ENCODE measurements at regions not wholly inside any gene's neighbourhood (a gene's known extent, or its start where the extent isn't known, plus 50 kb on each side); places are given as distances from the start of the nearest gene placed in this dataset.
"Not testable (repeated sequence)": the region's sequence is repeated elsewhere in the genome, so short reads cannot be mapped to it uniquely, and the experiment has no call there.

DNA sequence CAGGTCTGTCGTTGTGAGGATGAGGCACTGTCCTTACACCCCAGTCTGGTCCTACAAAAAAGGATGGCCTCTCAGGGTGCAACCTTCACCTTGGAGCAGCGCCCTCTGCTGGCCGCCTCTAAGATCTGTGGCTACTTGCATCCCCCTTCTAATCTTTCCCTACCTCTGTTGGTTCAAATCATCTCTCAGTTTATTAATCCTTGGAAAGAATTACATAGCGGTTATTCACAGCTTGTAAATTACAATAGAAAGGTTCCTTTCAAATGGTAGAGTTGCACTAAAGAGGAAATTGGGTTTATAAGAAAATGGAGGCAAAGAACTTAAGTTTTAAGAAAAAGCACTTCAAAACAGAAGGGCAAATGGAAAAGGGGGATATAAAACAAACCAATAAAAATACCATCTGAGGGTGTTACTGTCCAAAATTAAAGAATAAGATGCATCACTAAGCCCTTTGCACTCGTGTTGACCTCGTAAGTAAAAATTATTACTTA, 102.0 kb upstream of the PLEKHM1 start:
- DNase-seq = not testable (repeated sequence)

DNA sequence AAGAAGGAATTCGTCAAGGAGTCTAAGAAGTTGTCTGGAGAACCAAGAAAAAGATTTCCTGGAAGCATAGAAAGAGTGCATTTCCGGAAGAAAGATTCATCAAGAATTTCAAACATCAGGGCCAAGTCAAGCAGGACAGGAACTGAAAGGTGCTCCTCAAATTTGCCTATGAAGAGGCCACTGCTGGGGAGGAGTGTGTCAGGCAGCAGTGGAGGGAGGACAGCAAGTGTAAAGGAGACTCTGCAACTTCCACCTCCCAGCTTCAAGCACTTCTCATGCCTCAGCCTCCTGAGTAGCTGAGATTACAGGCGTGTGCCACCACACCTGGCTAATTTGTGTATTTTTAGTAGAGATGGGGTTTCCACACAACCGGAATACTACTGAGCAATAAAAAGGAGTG, 105.8 kb upstream of the PLEKHM1 start:
- DNase-seq = not testable (repeated sequence)

DNA sequence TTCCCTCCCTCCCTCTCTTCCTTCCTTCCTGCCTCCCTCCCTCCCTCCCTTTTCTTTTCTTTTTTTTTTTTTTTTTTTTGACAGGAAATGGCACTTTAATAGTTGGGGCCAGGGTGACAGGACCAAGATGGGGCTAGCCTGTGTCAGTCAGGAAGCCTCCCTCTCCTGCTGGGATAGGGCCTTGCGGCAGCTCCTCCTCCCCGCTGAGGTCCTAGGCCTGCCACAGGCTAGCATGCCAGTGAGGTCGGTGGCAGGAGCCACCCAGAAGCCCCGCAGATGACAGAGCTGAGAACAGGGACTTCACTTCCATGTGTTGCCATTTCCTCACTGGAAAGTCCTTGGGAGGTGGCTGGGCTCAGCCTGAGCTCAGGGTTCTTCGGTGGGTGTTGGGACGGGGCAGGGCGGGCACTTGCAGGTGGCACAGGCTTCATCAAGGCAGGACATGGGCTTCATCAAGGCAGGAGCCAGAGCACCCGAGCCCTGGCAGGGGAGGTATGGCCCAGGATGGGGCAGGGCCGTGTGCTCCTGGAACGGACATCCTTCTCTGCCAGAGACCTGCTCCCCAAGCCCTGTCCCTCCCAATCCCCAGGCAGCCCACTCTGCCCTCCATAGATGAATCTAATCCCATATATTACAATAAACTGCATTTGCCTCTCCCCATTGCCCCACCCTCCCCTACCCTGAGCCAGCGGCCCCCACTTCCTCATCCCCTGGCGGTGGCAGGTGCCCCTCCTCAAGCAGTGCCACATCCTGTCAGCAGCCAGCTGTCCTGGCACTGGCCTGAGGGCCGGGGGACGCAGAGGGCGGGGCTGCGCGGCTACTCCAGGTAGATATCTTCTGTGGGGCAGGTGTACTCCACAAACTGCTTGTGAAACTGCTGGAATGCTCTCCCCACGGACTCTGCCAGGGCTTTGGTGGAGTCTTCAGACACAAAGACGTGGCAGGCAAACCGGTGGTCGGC, 109.8 kb upstream of the PLEKHM1 start:
- not testable (repeated sequence) for DNase-seq

DNA sequence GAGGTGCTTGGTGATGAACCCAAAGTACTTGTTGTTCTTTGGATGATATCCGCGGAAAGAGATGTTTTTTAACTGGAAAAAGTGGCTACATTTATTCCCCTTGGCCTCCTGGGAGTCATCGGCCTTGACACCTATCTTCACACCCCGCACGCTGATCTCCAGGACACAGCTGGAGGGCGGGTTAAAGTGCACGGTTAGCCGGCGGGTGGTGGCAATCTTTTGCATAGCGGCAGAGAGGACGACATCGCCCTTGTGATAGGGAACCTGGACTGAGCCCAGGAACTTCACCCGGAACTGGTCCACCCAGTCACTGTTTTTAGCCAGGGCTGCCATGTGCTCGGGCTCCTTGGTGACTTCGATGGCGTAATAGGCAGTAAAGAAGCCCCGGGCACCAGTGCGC, 110.5 kb upstream of the PLEKHM1 start:
- DNase-seq = not testable (repeated sequence)

DNA sequence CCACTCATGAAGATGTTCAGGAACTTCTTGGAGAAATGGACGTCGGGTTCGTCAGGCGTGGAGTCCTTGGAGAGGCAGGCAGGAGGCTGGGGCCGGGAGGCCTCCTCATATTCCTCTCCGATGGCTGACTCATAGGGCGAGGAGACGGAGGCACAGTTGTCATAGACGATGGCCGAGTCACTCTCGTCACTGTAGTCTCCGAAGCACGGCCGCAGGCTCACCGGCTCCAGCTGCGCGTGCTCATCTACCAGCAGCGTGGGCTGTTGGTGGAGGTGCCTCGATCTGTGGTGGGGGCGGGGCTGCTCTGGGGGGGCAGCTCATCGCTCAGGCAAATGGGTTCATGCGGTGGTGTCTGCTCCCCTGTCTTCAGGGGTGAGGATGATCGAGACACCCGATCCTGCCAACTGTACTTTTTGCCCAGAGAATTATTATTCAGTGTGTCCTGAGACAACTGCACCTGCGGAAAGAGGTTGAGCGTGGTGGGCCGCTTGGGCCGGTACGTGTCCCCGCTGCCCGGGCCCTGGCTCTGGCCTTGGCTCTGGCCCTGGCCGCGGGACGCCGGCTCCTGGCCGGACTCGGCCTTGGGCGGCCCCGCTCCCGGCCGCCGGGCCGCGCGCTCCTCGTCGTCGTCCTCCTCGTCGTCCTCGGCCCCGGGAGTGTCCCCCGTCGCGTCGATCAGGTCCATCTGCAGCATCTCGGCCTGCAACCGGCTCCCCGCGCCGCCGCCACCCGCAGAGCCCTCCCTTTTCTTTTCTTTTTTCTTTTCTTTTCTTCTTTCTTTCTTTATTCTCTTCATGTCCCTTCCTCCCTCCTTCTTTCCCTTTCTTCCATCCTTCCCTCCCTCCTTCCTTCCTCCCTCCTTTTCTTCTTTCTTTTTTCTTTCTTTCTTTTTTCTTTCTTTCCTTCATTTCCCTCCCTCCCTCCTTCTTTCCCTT, 111.4 kb upstream of the PLEKHM1 start:
- DNase-seq = not testable (repeated sequence)

DNA sequence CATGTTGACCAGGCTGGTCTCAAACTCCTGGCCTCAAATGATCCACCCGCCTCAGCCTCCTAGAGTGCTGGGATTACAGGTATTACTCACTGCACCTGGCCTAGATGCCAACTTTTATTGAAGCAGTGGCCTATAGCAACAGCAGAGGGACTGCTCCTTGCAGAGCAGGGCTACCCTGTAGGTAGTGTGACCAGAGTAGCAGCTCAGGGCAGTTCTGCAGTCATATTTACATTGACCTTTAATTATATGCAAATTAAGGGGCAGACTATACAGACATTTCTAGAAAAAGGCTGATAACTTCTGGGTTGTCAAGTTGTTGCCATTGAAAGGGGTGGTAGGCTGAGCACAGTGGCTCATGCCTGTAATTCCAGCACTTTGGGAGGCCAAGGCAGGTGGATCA, 115.2 kb upstream of the PLEKHM1 start:
- DNase-seq = not testable (repeated sequence)

DNA sequence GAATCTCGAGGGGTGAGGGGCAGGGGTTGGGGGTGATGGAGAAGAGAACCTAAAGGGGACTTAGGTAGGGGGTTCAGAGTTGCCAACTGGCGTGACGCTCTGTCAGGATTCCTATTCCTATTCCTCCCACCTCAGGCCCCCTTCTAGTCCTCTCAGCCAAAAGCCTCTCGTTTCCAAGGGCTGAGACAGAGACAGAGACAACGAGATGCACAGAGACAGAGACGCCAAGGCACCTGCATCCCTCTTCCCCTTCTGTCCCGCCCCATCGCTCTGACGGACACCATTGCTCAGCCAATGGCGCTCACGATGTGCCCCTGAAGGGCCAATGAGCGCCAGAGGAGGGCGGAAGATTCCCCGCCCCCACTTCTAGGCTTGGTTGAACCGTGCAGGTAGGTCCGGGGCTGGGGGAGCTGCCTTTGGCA, 129.5 kb upstream of the PLEKHM1 start:
- not testable (repeated sequence) for DNase-seq

DNA sequence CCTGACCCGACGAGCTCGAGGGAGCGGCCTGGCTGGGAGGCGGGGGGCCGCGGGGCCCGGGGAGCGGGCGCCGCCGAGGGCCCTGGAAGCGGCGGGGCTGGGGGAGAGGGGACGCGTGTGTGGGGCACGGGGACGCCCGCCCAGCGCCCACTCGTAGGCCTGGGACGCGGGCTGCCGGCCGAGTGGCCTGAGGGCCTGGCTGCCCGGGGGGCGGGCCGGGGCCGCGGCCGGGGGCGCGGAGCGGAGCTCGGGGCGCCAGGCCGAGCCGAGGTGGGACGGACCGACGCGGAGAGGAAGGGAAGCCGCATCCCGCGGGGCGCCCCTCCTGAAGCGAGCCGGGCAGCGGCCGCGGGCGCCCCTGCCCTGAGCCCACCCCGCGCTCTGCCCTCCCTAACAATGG, 129.9 kb upstream of the PLEKHM1 start:
- DNase-seq = not testable (repeated sequence)

DNA sequence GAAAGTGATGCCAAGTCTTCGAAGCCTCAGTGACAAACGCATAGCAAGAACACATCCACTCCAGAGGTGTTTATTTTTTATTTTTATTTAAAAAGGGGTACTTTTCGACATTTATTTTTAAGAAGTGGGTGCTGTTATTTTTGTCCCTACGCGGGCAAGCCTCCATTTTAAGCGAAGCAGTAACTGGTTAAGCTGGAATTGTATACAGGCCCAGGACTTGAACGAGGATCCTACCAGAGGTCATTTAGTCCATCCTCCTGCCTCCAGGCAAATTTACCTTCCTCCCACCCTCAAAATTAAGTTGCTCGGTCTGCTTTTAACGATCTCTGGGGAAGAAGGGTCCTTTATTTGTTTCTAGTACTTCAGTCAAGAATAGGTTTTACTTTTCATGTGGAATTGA, 130.6 kb upstream of the PLEKHM1 start:
- DNase-seq = not testable (repeated sequence)

DNA sequence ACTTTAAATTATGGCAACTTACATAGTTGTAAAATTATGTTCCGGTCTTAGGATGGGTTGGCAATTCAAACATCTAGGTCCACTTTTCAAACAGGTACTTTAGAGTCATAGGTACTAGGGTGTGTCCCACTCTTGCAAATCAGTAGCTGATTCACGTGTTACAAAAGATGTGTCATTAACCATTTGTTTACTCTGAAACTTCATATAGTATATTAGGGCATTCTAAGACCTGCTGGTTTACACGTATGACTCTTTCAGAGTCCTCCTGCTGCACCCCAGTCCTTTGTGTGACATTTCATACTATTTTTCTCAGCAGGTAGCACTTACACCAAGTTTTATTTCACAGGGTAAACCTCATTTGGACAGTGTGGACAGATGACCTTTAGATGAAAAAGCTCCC, 131.8 kb upstream of the PLEKHM1 start:
- not testable (repeated sequence) for DNase-seq

DNA sequence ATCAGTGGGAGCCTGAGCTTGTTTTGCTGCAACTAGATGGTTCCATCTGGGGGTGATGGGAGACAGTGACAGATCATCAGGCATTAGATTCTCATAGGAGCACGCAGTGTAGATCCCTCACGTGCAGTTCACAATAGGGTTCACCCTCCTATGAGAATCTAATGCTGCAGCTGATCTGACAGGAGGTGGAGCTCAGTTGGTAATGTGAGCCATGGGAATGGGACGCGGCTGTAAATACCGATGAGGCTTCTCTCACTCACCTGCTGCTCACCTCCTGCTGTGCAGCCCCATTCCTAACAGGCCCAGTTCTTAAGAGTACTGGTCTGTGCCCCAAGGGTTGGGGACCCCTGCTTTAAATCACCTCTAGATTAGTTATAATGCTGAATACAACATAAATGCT, 137.5 kb upstream of the PLEKHM1 start:
- no peak for DNase-seq

DNA sequence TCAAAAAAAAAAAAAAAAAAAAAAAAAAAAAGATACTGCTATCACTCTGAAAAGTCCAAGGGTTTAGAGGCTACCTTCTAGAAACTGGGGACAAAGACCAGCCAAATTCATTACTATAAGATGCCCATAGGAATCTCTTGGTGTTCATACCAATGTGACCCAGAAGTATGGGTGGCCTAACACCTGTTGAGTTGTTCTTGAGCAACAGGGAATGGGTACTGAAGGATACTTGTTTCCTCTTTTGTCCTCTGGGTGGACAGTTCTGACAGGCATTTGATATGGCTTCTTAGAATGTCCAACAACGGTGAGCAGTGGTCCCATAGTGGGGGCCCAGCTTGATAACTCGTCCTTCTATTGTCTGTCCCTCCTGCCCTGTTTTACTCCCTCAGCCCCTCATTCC, 141.4 kb upstream of the PLEKHM1 start:
- DNase-seq = no peak

DNA sequence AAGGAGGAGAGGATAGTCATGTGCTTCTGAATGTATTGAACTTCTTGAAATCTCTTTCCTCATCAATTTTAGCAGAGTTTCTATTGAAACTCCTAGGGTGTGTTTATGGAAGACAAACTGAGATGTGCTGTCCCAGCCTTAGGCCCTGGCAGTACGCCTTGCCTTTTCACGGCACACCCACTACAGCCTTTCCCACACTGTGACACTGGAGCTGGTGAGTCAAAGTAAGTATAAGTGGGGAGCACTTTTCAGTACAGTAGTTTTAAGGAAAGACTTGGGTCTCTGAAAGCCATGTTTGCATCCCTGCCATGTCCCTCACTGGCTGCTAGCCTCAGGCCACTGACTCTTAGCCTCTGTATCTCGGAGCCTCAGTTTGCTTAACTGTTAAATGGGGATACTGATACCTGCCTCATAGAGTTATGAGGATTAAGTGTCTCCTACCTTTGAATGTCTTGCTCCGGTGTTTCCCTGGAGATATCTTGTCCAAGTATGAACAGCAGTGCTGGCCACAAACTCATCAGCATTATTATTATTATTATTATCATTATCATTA, 144.7 kb upstream of the CRHR1 start:
- no peak for DNase-seq

DNA sequence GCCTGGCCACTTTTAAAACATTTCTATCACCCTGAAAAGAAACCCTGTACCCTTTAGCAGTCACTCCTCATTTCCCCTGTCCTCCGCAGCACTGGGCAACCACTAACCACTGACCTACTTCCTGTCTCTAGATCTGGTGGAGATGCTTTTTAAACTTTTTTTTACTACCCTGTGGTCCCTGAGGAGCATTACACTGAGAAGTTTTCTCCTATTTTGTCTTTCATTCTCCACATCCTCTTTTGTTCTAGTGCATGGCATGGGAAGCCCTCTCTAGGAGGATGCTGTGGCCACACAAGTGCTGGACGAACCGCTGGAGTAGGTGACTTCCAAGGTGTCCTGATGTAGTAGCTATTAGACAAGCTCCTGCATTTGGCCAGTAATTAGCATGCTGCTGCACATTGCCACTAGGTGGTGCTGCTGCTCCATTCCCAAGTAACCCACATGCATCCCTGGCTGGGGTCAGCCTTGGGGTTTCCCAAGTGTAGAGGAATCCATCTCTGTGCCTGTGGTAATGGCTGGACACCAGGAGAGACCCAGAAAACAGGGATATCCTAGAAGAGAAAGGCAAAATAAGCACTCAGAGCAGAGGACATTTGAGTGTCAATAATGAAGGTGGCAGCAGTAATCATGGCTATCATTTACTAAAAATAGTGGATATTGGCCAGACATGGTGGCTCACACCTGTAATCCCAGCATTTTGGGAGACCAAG, 143.8 kb upstream of the CRHR1 start:
- DNase-seq = no peak

DNA sequence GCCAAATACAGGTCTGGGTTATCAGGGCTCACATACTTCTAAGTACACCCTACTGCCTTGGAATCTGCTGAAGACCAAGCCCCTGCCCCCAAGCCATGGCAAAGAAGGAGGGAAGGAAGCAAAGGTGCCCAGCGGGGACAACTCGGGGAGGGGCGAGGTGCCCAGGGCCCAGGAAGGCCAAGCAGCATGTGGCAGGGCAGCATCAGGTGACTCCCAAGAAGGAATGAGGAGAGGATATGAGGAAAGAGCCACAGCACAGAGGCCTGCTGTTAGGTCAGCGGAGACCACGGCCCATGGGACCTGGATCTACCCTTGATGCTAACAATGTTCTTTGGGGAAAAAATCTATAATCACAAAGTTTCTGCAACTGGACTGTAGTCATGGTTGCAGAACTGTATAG, 142.6 kb upstream of the CRHR1 start:
- no peak for DNase-seq

DNA sequence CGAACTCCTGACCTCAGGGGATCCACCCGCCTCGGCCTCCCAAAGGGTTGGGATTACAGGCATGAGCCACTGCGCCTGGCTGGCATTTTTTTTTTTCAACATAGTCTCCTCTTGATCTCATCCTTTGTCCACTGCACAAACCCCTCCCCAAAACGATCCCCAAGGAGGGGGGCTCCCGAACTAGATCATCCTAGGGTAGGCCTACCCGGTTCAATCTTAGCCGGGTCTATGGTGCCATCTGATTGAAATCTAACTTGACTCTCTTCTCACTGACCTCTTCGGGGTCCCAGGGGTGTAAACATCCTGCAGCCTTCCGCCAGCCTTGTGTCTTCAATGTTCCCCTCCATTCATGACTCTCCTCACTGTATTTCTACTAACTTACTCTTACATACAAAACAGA, 140.5 kb upstream of the CRHR1 start:
- DNase-seq = no peak

DNA sequence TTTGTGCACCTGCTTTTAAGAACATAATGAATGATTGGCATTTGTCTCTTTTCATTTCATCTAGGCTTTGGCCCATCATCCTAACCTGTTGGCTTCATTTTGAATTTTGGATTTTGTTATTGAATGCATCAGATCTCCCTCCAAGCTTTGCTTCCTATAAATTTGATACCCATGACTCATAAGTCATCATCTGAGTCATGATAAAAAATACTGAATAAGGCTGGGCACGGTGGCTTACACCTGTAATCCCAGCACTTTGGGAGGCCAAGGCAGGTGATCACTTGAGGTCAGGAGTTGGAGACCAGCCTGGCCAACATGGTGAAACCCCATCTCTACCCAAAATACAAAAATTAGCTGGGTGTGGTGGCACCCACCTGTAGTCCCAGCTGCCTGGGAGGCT, 139.5 kb upstream of the CRHR1 start:
- not testable (repeated sequence) for DNase-seq

DNA sequence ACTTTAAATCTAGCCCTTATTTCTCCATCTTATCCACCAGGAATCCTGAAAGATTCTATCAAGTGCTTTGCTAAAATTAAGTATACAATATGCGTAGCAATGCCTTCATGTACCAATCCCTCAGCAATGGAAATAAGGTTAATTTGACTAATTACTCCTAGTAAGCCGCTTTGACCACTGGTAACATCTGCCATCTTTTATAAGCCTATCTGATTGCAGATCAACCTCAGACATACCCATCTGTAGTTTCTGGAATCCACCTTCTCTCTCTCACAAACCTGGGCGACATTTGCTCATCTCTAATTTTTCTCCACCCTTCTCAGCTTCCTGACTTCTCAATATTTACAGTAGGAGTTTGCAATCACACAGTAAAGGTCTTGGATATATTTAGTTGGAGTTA, 138.8 kb upstream of the CRHR1 start:
- DNase-seq = no peak

DNA sequence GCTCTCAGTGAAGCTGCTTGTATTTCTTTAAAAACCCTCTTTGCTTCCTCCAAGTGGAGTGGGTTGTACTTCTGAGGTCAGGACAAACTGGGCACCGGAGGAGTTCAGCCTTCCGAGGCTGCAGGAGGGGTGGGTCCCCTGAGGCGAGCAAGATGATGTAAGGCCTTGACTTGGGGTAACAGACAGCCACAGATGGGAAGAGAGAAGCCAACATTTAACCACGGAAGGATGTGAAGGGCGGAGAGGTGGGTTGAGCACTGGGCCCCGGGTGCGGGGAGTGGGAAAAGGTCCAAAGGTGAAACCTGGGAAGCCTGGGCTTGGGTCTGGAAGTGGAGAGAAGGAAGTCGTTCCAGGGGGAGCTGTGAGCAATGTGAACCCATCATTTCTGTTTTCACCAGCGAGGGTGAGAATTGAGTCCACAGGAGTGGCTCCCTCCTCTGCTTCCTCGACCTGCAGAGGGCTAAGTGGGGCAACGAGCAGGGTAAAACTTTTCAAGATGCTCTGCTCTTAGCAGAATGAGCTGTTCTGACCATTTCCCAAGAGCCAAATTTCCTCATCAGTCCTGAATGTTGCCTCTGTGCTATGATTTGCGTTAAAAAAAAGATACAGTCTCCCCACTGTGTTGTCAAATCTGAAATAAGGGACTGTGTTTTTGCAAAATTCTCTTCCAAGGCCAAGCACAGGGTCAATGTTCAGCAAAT, 137.7 kb upstream of the CRHR1 start:
- no peak for DNase-seq

DNA sequence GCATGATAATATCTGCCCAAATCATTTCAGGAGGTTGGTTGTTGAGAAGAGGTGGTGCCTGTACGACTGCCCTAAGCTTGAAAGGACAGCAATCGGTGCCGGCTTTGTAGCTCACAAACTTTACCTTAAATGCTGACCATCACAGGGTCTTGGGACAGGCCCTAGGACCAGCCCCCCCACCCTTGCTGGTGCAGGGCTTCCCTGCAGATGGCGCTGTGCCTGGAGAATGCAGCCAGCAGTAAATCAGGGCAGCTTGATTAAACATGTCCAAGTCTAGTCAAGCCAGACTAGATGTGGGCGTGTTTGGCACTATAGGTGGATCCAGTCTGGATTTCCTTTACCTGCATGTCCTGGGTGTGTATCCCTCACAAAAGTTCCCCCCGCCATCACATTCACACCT, 135.5 kb upstream of the CRHR1 start:
- DNase-seq = no peak

DNA sequence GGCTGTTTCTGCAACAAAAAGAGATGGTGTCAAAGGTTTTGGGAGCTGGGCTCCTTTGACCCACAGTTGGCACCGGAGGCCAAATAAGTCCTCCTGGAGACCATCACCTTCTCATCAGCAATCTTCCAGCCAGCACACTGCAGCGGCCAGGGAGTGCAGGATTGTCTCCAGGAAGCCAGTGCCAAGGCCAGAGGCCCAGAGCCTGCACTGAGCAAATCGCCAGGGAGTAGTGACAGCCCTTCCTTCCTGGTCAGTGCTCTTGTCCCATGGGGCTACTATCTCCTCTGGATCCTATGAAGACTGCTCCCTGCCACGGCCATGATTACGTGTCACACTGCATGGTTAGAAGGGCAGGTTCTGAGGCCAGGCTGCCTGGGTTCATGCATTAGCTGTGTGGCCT, 134.3 kb upstream of the CRHR1 start:
- DNase-seq = no peak

DNA sequence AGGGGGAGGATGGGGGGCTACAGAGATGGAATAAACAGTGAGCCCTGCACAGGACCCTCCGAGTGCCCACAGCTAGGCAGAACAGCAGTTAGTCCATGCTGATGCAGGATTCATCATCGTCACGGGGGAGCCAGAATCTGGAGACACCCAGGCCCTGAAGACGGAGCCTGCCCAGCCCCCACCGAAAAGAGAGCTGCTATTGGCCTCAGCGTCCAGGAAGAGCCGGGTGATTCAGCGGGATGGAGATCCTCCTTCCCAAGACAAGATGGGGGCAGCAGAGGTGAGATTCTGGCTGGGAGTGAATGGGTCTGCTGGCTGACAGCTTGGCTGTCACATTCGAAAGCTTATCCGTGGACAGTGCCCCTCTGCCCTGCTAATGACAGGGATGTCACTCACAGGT, 133.6 kb upstream of the CRHR1 start:
- DNase-seq = no peak
